ENCODE measurements at regions not wholly inside any gene's neighbourhood (a gene's known extent, or its start where the extent isn't known, plus 50 kb on each side); places are given as distances from the start of the nearest gene placed in this dataset.

- no peak for TF ChIP-seq ZBTB17 (tag by site-specific recombination; IDR thresholded peaks at IDR 0.05)
- no peak for TF ChIP-seq CTCF (tag by site-specific recombination; IDR thresholded peaks at IDR 0.05)
- no peak for TF ChIP-seq KLF9 (tag by site-specific recombination; IDR thresholded peaks at IDR 0.05; ENCODE audit: low read depth)
- no peak for TF ChIP-seq HOXA7 (CRISPR knock-in tag; IDR thresholded peaks at IDR 0.05; ENCODE audit: borderline replicate concordance)
- TF ChIP-seq ZNF549 (tag by site-specific recombination; IDR thresholded peaks at IDR 0.05): no peak
- no peak for TF ChIP-seq ZNF19 (tag by site-specific recombination; IDR thresholded peaks at IDR 0.05; ENCODE audit: low read depth)
- TF ChIP-seq MYNN (tag by site-specific recombination; IDR thresholded peaks at IDR 0.05; ENCODE audit: borderline replicate concordance): no peak
- no peak for TF ChIP-seq SETDB1 (IDR thresholded peaks at IDR 0.05; ENCODE audit: insufficient read length, low read length)
- no peak for TF ChIP-seq ZNF239 (tag by site-specific recombination; IDR thresholded peaks at IDR 0.05)
- TF ChIP-seq ZBTB21 (tag by site-specific recombination; IDR thresholded peaks at IDR 0.05): no peak
These were observed 70.2 kb upstream of the CD96 start for GRCh38 chr3:111471831-111472230.

Measured in HEK293 (cell line).